HEK293 (cell line): ENCODE measurements at regions not wholly inside any gene's neighbourhood (a gene's known extent, or its start where the extent isn't known, plus 50 kb on each side); places are given as distances from the start of the nearest gene placed in this dataset.

Source experiments
- MEIS1 ChIP-seq: sonication (generic); formaldehyde crosslinking; IDR thresholded peaks from 2 replicates; pipeline ENCODE4 v1.8.1; 2022; ENCODE audit warnings: missing genetic modification reagents, mild to moderate bottlenecking, borderline replicate concordance
- ZBTB8A ChIP-seq: fragments of 450-650 bp; formaldehyde crosslinking; IDR thresholded peaks from 2 replicates; pipeline ENCODE4 v1.5.1; 2016; ENCODE audit warnings: missing biosample characterization, missing genetic modification characterization
- ZNF274 ChIP-seq, 2 experiments: fragments of 200-500 bp in 1 of 2; fragments of 450-650 bp in 1 of 2; sonication (Bioruptor generic) in 1 of 2; formaldehyde crosslinking in 1 of 2; IDR thresholded peaks; 2 replicates each; pipeline versions ENCODE4 v1.5.1 to v1.6.1; 2014 to 2016; ENCODE audit warnings: borderline replicate concordance in 1 of 2, inconsistent platforms in 1 of 2, low read length in 1 of 2, missing biosample characterization in 1 of 2, missing genetic modification characterization in 1 of 2
- ZNF391 ChIP-seq: fragments of 450-650 bp; formaldehyde crosslinking; IDR thresholded peaks from 2 replicates; pipeline ENCODE4 v1.5.1; 2016; ENCODE audit warnings: low read depth, missing biosample characterization, missing genetic modification characterization, borderline replicate concordance
- TF ChIP-seq, protein P1 (sequence below): fragments of 450-650 bp; formaldehyde crosslinking; IDR thresholded peaks from 2 replicates; pipeline ENCODE4 v1.5.1; 2016; ENCODE audit warnings: missing biosample characterization, missing genetic modification characterization

GRCh38 chrX:35858906-35859305, 60.6 kb upstream of the CFAP47 start:
- TF ChIP-seq, protein P1, sequence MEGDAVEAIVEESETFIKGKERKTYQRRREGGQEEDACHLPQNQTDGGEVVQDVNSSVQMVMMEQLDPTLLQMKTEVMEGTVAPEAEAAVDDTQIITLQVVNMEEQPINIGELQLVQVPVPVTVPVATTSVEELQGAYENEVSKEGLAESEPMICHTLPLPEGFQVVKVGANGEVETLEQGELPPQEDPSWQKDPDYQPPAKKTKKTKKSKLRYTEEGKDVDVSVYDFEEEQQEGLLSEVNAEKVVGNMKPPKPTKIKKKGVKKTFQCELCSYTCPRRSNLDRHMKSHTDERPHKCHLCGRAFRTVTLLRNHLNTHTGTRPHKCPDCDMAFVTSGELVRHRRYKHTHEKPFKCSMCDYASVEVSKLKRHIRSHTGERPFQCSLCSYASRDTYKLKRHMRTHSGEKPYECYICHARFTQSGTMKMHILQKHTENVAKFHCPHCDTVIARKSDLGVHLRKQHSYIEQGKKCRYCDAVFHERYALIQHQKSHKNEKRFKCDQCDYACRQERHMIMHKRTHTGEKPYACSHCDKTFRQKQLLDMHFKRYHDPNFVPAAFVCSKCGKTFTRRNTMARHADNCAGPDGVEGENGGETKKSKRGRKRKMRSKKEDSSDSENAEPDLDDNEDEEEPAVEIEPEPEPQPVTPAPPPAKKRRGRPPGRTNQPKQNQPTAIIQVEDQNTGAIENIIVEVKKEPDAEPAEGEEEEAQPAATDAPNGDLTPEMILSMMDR, result no peak
- TF ChIP-seq ZNF274 (IDR thresholded peaks at IDR 0.05; ENCODE audit: low read length) (no peak), ZNF274 (tag by site-specific recombination; IDR thresholded peaks at IDR 0.05; ENCODE audit: borderline replicate concordance) (no peak), ZBTB8A (no peak), ZNF391 (tag by site-specific recombination) (no peak), MEIS1 (no peak)
